H1 (cell line): ENCODE measurements at regions not wholly inside any gene's neighbourhood (a gene's known extent, or its start where the extent isn't known, plus 50 kb on each side); places are given as distances from the start of the nearest gene placed in this dataset.

Experiments
- CTCF ChIA-PET: fragments of 300-600 bp; sonication (Branson Sonifier 250); formaldehyde crosslinking; loops from one replicate; lab custom pipeline; 2021; ENCODE audit not compliant: partially characterized antibody; lab: Charles Lee
- POLR2A ChIA-PET: fragments of 300-600 bp; sonication (Branson Sonifier 250); formaldehyde crosslinking; loops from one replicate; lab custom pipeline; 2021; ENCODE audit warnings: inconsistent platforms; ENCODE audit not compliant: partially characterized antibody; lab: Charles Lee
- DNase-seq, 2 experiments: peaks; one replicate each; pipeline versions ENCODE4 v3.0.0 to v3.0.0-alpha.2; 2010 to 2022; ENCODE audit warnings: low spot score in 2 of 2, low read depth in 1 of 2, mixed read lengths in 1 of 2
- FAIRE-seq: peaks from 2 replicates; lab custom pipeline; 2011; peaks lifted over from hg19 to GRCh38; lab: Jason Lieb, UNC
- H2AFZ ChIP-seq: 2 replicates; pipeline ENCODE4 v1.8.1; 2012; ENCODE audit warnings: low read length, inconsistent platforms
- H2AK5ac ChIP-seq: 2 replicates; pipeline ENCODE4 v1.6.1; 2013; ENCODE audit warnings: low read depth, low read length
- H2BK120ac ChIP-seq: replicated peaks from 2 replicates; pipeline ENCODE3; 2013; ENCODE audit warnings: low read depth, low read length, inconsistent platforms
- H2BK12ac ChIP-seq: 2 replicates; pipeline ENCODE4 v1.6.1; 2013; ENCODE audit warnings: low read depth, low read length
- H2BK15ac ChIP-seq: 2 replicates; pipeline ENCODE4 v1.6.1; 2013; ENCODE audit warnings: low read length
- H2BK20ac ChIP-seq: 2 replicates; pipeline ENCODE4 v1.6.1; 2013; ENCODE audit warnings: low read length
- H2BK5ac ChIP-seq: 2 replicates; pipeline ENCODE4 v1.6.1; 2013; ENCODE audit warnings: low read depth, low read length
- H3K14ac ChIP-seq: 2 replicates; pipeline ENCODE4 v1.6.1; 2013; ENCODE audit warnings: inconsistent platforms; ENCODE audit not compliant: insufficient read length
- H3K18ac ChIP-seq: 2 replicates; pipeline ENCODE4 v1.6.1; 2013; ENCODE audit warnings: low read length; ENCODE audit errors: extremely low read depth
- H3K23ac ChIP-seq: 2 replicates; pipeline ENCODE4 v1.6.1; 2013; ENCODE audit warnings: inconsistent platforms; ENCODE audit not compliant: insufficient read length
- H3K23me2 ChIP-seq: 2 replicates; pipeline ENCODE4 v1.6.1; 2013; ENCODE audit warnings: low read depth, low read length
- H3K27ac ChIP-seq: 2 replicates; pipeline ENCODE4 v1.6.1; 2011; ENCODE audit warnings: low read depth, low read length, inconsistent platforms
- H3K27me3 ChIP-seq, 4 experiments: replicated peaks in 1 of 4; 1 replicate in 1 of 4; 2 replicates in 3 of 4; pipeline versions ENCODE4 v1.6.1 to v1.8.1; 2011 to 2013; ENCODE audit warnings: low read length in 3 of 4, mild to moderate bottlenecking in 3 of 4, inconsistent platforms in 2 of 4, mixed read lengths in 2 of 4, moderate library complexity in 1 of 4; ENCODE audit not compliant: control insufficient read depth in 3 of 4, insufficient read depth in 3 of 4; ENCODE audit errors: extremely low read depth in 1 of 4
- H3K36me3 ChIP-seq, 4 experiments: 2 replicates each; pipeline versions ENCODE4 v1.6.1 to v1.8.1; 2011 to 2013; ENCODE audit warnings: mild to moderate bottlenecking in 4 of 4, low read length in 3 of 4, moderate library complexity in 2 of 4, control low read depth in 1 of 4, inconsistent platforms in 1 of 4; ENCODE audit not compliant: insufficient read depth in 4 of 4, control insufficient read depth in 2 of 4
- H3K4ac ChIP-seq: replicated peaks from 2 replicates; pipeline ENCODE3; 2013; ENCODE audit warnings: low read length, low read depth, mixed read lengths, inconsistent platforms; ENCODE audit not compliant: insufficient read length
- H3K4me1 ChIP-seq, 4 experiments: replicated peaks in 1 of 4; 1 replicate in 1 of 4; 2 replicates in 3 of 4; pipeline versions ENCODE4 v1.6.1 to v1.8.1; 2011 to 2013; ENCODE audit warnings: low read length in 3 of 4, inconsistent platforms in 2 of 4, mixed read lengths in 1 of 4; ENCODE audit not compliant: insufficient read depth in 4 of 4, control insufficient read depth in 3 of 4
- H3K4me2 ChIP-seq, 2 experiments: 2 replicates each; pipeline versions ENCODE4 v1.6.1 to v1.8.1; 2011 to 2013; ENCODE audit warnings: low read depth in 2 of 2, low read length in 2 of 2, control low read depth in 1 of 2, inconsistent platforms in 1 of 2, mild to moderate bottlenecking in 1 of 2; ENCODE audit not compliant: insufficient read depth in 1 of 2
- H3K4me3 ChIP-seq, 4 experiments: fragments of 200-600, 300-600 bp in 1 of 4; sonication (generic), shearing (Covaris generic), sonication (Bioruptor Twin) in 1 of 4; 2 replicates each; pipeline versions ENCODE4 v1.5.1 to v1.8.1; 2011 to 2016; ENCODE audit warnings: low read length in 4 of 4, low read depth in 3 of 4, control low read depth in 2 of 4, inconsistent platforms in 2 of 4, mild to moderate bottlenecking in 2 of 4, mixed read lengths in 1 of 4, moderate library complexity in 1 of 4; ENCODE audit not compliant: insufficient read depth in 2 of 4; ENCODE audit errors: extremely low read depth in 1 of 4
- H3K56ac ChIP-seq: replicated peaks from 2 replicates; pipeline ENCODE3; 2013; ENCODE audit warnings: low read depth, mild to moderate bottlenecking, mixed read lengths, low read length, inconsistent platforms; ENCODE audit not compliant: insufficient read length
- H3K79me1 ChIP-seq: 2 replicates; pipeline ENCODE4 v1.6.1; 2013; ENCODE audit warnings: low read depth, low read length, control low read depth
- H3K79me2 ChIP-seq, 2 experiments: 2 replicates each; pipeline versions ENCODE4 v1.6.1 to v1.8.1; 2012 to 2013; ENCODE audit warnings: low read length in 2 of 2, mild to moderate bottlenecking in 2 of 2, inconsistent platforms in 1 of 2; ENCODE audit not compliant: insufficient read depth in 2 of 2, control insufficient read depth in 1 of 2
- H3K9ac ChIP-seq, 4 experiments: replicated peaks in 1 of 4; 1 replicate in 1 of 4; 2 replicates in 3 of 4; pipeline versions ENCODE4 v1.6.1 to v1.8.1; 2011 to 2013; ENCODE audit warnings: low read depth in 3 of 4, low read length in 3 of 4, control low read depth in 2 of 4, mild to moderate bottlenecking in 2 of 4, moderate library complexity in 2 of 4, inconsistent platforms in 1 of 4; ENCODE audit errors: extremely low read depth in 1 of 4
- H3K9me3 ChIP-seq, 2 experiments: 2 replicates each; pipeline versions ENCODE4 v1.6.1 to v1.8.1; 2012 to 2013; ENCODE audit warnings: mild to moderate bottlenecking in 2 of 2, moderate library complexity in 2 of 2, control low read depth in 1 of 2, inconsistent platforms in 1 of 2, low read depth in 1 of 2, low read length in 1 of 2, mixed read lengths in 1 of 2; ENCODE audit not compliant: insufficient read depth in 2 of 2
- H4K20me1 ChIP-seq, 2 experiments: replicated peaks in 1 of 2; 2 replicates each; pipeline versions ENCODE3 to v1.8.1; 2011 to 2013; ENCODE audit warnings: inconsistent platforms in 2 of 2, low read length in 2 of 2, mild to moderate bottlenecking in 1 of 2; ENCODE audit not compliant: insufficient read depth in 2 of 2, control insufficient read depth in 1 of 2
- H4K5ac ChIP-seq: 2 replicates; pipeline ENCODE4 v1.6.1; 2013; ENCODE audit warnings: low read length, low read depth, mixed read lengths, inconsistent platforms; ENCODE audit not compliant: insufficient read length
- H4K8ac ChIP-seq: 2 replicates; pipeline ENCODE4 v1.8.0; 2013; ENCODE audit warnings: mild to moderate bottlenecking, moderate library complexity, low read length, inconsistent platforms; ENCODE audit not compliant: insufficient read depth; ENCODE audit errors: extremely low read depth
- H4K91ac ChIP-seq: replicated peaks from 2 replicates; pipeline ENCODE3; 2013; ENCODE audit warnings: low read length, mixed read lengths, inconsistent platforms; ENCODE audit not compliant: insufficient read length
- ASH2L ChIP-seq: fragments of 200-600, 300-600 bp; sonication (generic); IDR thresholded peaks from one replicate; pipeline ENCODE4 v1.7.1; 2017; ENCODE audit warnings: low read length
- BCL11A ChIP-seq, 2 experiments: IDR thresholded peaks; one replicate each; pipeline ENCODE4 v1.6.1; 2011; ENCODE audit warnings: low read depth in 2 of 2, low read length in 2 of 2, mild to moderate bottlenecking in 2 of 2
- BRCA1 ChIP-seq: IDR thresholded peaks from 2 replicates; pipeline ENCODE4 v1.6.1; 2012; ENCODE audit warnings: low read depth, low read length, improper control_type of control experiment
- EGR1 ChIP-seq: IDR thresholded peaks from 2 replicates; pipeline ENCODE4 v1.6.1; 2011; ENCODE audit warnings: low read depth, low read length, borderline replicate concordance
- HDAC6 ChIP-seq: IDR thresholded peaks from one replicate; pipeline ENCODE4 v1.7.1; 2012; ENCODE audit warnings: low read depth, mild to moderate bottlenecking, inconsistent platforms, low read length, moderate library complexity
- JUND ChIP-seq: IDR thresholded peaks from 2 replicates; pipeline ENCODE4 v1.6.1; 2011; ENCODE audit warnings: mild to moderate bottlenecking, improper control_type of control experiment, low read length
- KDM1A ChIP-seq: fragments of 200-600, 300-600 bp; sonication (generic); IDR thresholded peaks from 2 replicates; pipeline ENCODE4 v1.7.1; 2016; ENCODE audit warnings: mild to moderate bottlenecking, low read length, borderline replicate concordance
- KDM5A ChIP-seq: fragments of 200-600 bp; IDR thresholded peaks from 2 replicates; pipeline ENCODE4 v1.7.1; 2012; ENCODE audit warnings: mild to moderate bottlenecking, low read length, inconsistent platforms, mixed read lengths
- NANOG ChIP-seq: IDR thresholded peaks from 2 replicates; pipeline ENCODE4 v1.6.1; 2011; ENCODE audit warnings: low read length, low read depth, mild to moderate bottlenecking, inconsistent platforms; ENCODE audit not compliant: insufficient read depth, poor library complexity, severe bottlenecking
- POU5F1 ChIP-seq: IDR thresholded peaks from 2 replicates; pipeline ENCODE4 v1.6.1; 2011; ENCODE audit warnings: low read depth, mild to moderate bottlenecking, low read length, moderate library complexity
- RXRA ChIP-seq: IDR thresholded peaks from 2 replicates; pipeline ENCODE4 v1.6.1; 2011; ENCODE audit warnings: low read depth, mild to moderate bottlenecking, low read length, moderate library complexity; ENCODE audit not compliant: insufficient read depth
- SAP30 ChIP-seq: fragments of 300-600 bp; sonication (generic); IDR thresholded peaks from 2 replicates; pipeline ENCODE4 v1.7.1; 2012; ENCODE audit warnings: low read length, moderate library complexity, mild to moderate bottlenecking, inconsistent platforms; ENCODE audit not compliant: insufficient read depth, insufficient replicate concordance
- SIRT6 ChIP-seq: IDR thresholded peaks from one replicate; pipeline ENCODE4 v1.7.1; 2012; ENCODE audit warnings: low read length, inconsistent platforms
- SRF ChIP-seq: IDR thresholded peaks from 2 replicates; pipeline ENCODE4 v1.6.1; 2011; ENCODE audit warnings: mild to moderate bottlenecking, low read depth, low read length, moderate library complexity
- SUZ12 ChIP-seq: fragments of 200-600 bp; sonication (generic); IDR thresholded peaks from 2 replicates; pipeline ENCODE4 v1.6.1; 2012; ENCODE audit warnings: mild to moderate bottlenecking, inconsistent platforms, low read length, moderate library complexity, mixed read lengths
- ZNF274 ChIP-seq: IDR thresholded peaks from 2 replicates; pipeline ENCODE4 v1.7.0; 2012; ENCODE audit warnings: low read length, borderline replicate concordance; ENCODE audit errors: extremely low read depth
- WGBS, 2 experiments: shearing (Covaris generic) in 1 of 2; methylation state at CpG; one replicate each; pipeline versions ENCODE4 v1.1.6 to v1.1.7; 2013 to 2015; ENCODE audit warnings: low lambda C conversion rate in 2 of 2, mixed read lengths in 2 of 2, inconsistent platforms in 1 of 2, low coverage in 1 of 2, missing lambda C conversion rate in 1 of 2; ENCODE audit not compliant: insufficient replicate concordance in 2 of 2, insufficient coverage in 1 of 2, insufficient read length in 1 of 2; ENCODE audit errors: extremely low coverage in 1 of 2, missing lambda C conversion rate in 1 of 2; 5-methylcytosine and 5-hydroxymethylcytosine counted together

- Histone ChIP-seq H3K4me3 (no peak overlapping the region), H3K4me1 (no peaks in the 10 kb centered on the region), H3K14ac (no peak overlapping the region), H3K9ac (no peak overlapping the region), H2BK120ac (no peak overlapping the region), H2BK15ac (no peak overlapping the region), H3K18ac (no peak overlapping the region), H2BK5ac (no peak overlapping the region), H3K56ac (no peak overlapping the region), H3K27ac (no peak overlapping the region), H2AK5ac (no peak overlapping the region), H3K79me2 (no peaks in the 10 kb centered on the region), H3K4me2 (no peak overlapping the region), H3K36me3 (no peaks in the 10 kb centered on the region; a peak in 1 of 8 replicates), H4K8ac (no peak overlapping the region), H2BK20ac (no peak overlapping the region), H3K9me3 (no peaks in the 10 kb centered on the region), H2BK12ac (no peak overlapping the region), H3K27me3 (no peaks in the 10 kb centered on the region), H2AFZ (no peak overlapping the region), H4K20me1 (no peaks in the 10 kb centered on the region), H3K4ac (no peak overlapping the region), H4K91ac (no peak overlapping the region), H4K5ac (no peak overlapping the region), H3K79me1 (no peaks in the 10 kb centered on the region), H3K23ac (no peak overlapping the region), H3K23me2 (no peaks in the 10 kb centered on the region)
- WGBS, 2 experiments: 86% methylated on average over 8 of the region's 8 CpGs; no CpG with 5 or more reads in 1 of the 2 experiments
- ChIA-PET CTCF (no interaction called here), POLR2A (no interaction called here)
- FAIRE-seq (no peak), DNase-seq (no peak)
- TF ChIP-seq KDM5A (no peak), SUZ12 (no peak), ZNF274 (no peak), BCL11A (IDR thresholded peaks at IDR 0.05; ENCODE audit: low read depth in 2 of 2, low read length in 2 of 2) (no peak), SAP30 (no peak), JUND (no peak), BRCA1 (no peak), HDAC6 (no peak), NANOG (no peak), ASH2L (no peak), SRF (no peak), RXRA (no peak), KDM1A (no peak), SIRT6 (no peak), EGR1 (no peak), POU5F1 (no peak)
Observed at GRCh38 chr6:22506496-22506895, 62.9 kb upstream of the HDGFL1 start.
